D721Med (cell line): ENCODE measurements at regions not wholly inside any gene's neighbourhood (a gene's known extent, or its start where the extent isn't known, plus 50 kb on each side); places are given as distances from the start of the nearest gene placed in this dataset.

ENCODE experiments used
- DNase-seq: peaks from one replicate; pipeline ENCODE4 v3.0.0; 2011; ENCODE audit warnings: low spot score; ENCODE audit not compliant: insufficient read length
- FAIRE-seq: peaks from 2 replicates; lab custom pipeline; 2011; peaks lifted over from hg19 to GRCh38; lab: Jason Lieb, UNC
- TF ChIP-seq, protein P1 (sequence below): IDR thresholded peaks from 2 replicates; pipeline ENCODE4 v1.5.1; 2012; ENCODE audit warnings: mild to moderate bottlenecking, control low read depth; ENCODE audit not compliant: insufficient read depth; ENCODE audit errors: missing control alignments

DNA sequence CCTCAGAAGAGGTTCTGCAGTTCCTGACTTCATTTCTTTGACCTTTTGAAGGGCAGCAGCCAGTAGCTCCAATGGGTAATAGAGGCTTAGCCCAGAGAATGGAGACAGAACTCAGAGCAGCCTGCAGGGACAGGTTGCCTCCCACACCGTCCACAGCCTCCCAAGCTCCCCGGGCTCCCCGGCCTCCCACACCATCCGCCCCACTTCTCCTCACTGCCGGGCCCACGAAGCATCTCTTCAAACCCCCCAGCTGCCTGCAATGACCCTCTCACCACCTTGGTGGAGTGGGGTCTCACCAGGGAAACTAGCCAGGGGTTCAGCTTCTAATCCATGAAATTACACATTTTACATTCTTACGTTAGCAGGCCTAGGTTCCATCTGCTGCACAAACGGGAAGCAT is 652.0 kb upstream of the SALL3 start:
- DNase-seq (no peak), FAIRE-seq (no peak)
- TF ChIP-seq, protein P1, sequence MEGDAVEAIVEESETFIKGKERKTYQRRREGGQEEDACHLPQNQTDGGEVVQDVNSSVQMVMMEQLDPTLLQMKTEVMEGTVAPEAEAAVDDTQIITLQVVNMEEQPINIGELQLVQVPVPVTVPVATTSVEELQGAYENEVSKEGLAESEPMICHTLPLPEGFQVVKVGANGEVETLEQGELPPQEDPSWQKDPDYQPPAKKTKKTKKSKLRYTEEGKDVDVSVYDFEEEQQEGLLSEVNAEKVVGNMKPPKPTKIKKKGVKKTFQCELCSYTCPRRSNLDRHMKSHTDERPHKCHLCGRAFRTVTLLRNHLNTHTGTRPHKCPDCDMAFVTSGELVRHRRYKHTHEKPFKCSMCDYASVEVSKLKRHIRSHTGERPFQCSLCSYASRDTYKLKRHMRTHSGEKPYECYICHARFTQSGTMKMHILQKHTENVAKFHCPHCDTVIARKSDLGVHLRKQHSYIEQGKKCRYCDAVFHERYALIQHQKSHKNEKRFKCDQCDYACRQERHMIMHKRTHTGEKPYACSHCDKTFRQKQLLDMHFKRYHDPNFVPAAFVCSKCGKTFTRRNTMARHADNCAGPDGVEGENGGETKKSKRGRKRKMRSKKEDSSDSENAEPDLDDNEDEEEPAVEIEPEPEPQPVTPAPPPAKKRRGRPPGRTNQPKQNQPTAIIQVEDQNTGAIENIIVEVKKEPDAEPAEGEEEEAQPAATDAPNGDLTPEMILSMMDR: no peak

DNA sequence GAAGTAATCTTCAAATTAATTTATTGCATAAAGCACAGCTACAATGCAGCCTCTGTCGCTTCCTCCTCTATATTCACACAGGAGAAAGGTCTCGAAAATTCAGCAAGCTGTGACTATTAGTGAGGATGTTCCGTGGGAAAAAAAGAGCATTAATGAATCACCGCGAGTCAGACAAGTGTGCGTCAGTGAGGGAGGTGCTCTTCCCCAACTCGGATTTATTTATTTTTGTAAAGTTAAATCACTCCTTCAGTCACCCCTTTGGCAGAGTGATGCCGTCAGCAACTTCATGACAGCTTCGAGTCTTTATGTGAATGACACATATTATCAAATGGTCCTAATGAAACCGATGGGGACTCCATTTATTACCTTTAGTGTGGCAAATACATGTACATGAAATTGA is 648.9 kb upstream of the SALL3 start:
- FAIRE-seq: no peak
- TF ChIP-seq, protein P1: no peak
- DNase-seq: no peak

DNA sequence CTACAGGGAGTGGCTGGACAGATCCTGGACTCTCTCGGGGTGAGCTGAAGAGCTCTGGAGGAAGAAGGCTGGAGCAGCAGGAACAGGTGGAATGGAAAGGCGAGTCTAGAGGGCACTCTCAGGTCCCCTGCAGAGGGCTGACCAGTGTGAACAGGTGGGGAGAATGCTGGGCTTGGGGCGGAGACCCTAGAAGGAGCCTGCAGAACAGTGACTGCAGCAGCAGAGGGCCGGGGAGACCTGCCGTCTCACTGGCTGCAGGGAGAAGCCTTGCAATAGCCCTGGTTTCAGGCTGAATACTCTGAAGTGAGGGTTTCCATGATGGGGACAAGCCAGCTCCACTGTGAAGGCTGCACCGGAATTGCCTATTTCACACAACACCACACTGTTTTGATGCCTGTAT is 626.7 kb upstream of the SALL3 start:
- no peak for FAIRE-seq
- no peak for DNase-seq
- TF ChIP-seq, protein P1: no peak

DNA sequence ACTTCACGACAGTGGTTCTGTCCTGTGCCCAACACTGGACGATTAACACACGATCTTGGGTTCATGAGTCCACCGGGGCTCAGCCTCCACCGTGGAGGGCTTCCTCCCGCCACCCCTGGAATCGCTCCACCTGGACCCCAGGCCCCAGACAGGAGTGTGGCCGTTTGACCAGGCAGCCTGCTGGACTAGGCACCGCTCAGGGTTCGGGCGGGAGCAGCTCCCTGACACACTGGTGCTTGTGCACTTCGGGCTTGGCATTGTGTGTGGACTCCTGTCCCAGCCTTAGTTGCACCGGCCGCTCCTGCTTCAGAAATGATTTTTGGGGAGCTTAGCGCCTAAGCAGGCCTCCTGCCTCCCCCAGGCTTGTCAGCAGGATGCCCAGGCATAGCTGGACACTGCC is 617.4 kb upstream of the SALL3 start:
- FAIRE-seq: no peak
- TF ChIP-seq, protein P1: no peak
- no peak for DNase-seq

DNA sequence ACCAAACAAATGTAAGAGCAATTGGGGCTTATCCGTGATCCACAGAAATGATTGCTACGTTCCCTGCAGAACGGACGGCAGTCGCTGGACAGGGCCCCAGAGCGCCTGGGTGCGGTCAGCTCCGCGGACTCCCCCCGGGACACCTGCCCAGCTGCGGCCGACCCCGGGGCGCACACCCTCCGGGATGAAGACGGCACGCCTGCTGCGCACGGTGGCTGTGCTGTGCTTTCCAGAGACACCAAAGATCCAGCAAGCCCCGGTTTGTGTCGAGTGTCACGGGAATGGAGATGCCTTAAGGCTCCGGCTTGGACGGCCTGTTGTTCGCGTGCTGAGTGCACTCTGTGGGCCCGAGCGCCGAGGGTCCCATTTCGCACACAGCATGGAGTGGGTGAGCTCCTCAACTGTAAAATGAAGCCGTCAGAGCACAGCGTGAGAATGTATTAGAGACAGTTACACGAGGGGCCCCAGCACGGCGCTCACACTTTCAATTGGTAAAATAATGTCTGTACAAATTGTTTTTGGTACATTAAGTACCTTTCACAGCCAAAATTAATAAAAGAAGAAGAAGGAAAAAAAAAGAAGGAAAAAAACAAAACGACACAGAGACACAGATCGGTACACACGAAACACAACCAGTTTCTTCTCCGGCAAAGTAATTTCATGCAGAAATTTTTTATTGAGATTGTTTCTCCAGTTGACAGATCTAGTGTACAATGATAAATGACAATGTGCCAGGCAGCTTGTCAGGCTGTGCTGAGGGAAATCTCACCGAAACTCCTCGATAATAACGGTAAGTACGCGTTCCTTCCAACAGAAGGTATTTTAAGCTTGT is 615.8 kb upstream of the SALL3 start:
- TF ChIP-seq, protein P1: no peak
- DNase-seq (no peak), FAIRE-seq (no peak)

DNA sequence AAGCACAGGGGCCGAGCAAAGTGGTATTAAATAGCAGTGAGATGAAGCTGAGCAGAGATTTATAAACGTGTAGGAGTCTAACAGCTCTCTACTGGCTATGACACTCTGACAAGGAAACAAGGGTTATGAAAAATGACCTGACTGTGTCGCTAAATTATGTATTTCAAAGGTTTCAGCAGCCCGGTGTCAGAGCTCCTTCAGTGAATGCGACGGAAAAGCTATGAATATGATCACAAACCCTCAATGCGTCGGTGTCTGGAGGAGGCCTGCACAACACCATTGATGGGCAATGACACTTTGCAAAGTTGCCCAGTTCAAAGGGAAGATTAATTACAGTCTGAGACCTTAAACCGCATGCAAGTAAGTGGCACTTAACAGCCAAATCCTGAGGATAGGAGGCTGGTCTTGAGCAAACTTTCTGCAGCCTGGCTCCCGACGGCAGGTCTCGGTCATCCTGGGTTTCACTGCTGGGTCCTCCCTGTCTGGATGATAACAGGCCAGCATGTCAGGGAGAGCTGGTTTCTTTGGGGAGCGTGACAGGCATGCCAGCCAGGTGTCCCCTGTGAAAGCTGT is 615.1 kb upstream of the SALL3 start:
- DNase-seq: no peak
- TF ChIP-seq, protein P1: no peak
- no peak for FAIRE-seq

DNA sequence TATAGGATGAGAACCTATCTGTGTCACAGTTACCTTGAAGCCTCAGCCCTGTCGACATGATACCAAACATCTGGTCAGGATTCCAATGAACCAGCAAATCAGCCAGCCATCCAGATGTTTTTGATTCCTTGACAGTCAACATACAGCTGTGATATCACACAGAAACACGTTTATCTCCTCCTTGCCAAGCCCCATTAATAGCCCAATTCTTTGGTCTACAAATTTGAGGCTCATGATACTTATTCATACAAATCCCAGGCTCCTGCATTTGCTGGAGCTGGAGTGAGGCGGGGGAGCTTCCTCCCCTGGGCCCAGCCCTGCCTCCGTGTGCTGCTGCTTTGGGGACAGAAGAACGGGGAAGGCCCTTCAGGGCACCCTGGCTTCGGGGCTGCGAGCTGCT is 611.6 kb upstream of the SALL3 start:
- TF ChIP-seq, protein P1: no peak
- FAIRE-seq (no peak), DNase-seq (no peak)
